ENCODE measurements at regions not wholly inside any gene's neighbourhood (a gene's known extent, or its start where the extent isn't known, plus 50 kb on each side); places are given as distances from the start of the nearest gene placed in this dataset.
"Not testable (repeated sequence)": the region's sequence is repeated elsewhere in the genome, so short reads cannot be mapped to it uniquely, and the experiment has no call there.

GRCh38 chr1:73467731-73468130 lies 730.2 kb downstream of the LRRIQ3 start:
- in situ Hi-C loops (cut with HindIII; ENCODE audit: low pct_unique_long_range_greater_than_20kb, low sequenced_read_pairs) = no loop called here
- no peak for DNase-seq (ENCODE audit: low read depth, low spot score)

DNA sequence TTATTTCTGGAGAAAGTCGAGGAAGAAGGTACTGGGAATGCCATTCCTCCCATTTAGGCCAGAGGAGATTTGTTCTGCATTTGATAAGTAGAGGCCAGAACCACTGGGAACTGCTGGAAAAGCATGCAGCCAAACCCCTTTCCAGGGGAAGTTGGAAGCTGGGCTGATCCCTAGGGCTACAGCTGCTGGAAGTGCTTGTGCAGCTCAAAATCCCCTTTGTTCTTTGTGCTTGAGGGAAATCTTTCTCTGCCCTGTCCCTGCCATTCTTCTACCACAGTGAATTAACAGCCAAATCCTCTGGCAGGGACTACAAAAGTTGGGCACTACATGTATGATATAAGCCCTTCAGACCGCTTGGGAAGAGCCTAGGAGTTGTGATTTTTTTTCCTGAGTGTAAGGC lies 734.1 kb downstream of the LRRIQ3 start:
- in situ Hi-C loops (cut with HindIII; ENCODE audit: low pct_unique_long_range_greater_than_20kb, low sequenced_read_pairs) = no loop called here
- DNase-seq (ENCODE audit: low read depth, low spot score) = peak; percentile 43

DNA sequence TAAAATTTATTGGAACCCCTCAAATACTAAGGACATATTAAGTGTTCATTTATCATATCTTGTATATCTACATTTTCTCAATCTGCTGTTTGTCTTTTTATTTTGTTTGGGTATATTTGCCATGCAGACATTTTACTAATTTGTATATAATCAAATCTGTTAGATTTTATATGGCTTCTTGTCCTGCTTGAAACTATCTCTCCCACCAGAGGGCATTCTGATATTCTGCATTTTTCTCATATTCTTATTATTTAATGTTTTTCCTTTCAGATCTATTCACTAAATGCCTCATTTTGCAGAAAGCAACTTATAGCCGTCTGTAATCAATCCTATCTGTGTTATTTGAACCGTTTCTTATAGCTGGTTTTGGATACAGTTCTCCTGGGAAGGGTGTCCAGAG lies 745.5 kb downstream of the LRRIQ3 start:
- in situ Hi-C loops (cut with HindIII; ENCODE audit: low pct_unique_long_range_greater_than_20kb, low sequenced_read_pairs) = no loop called here
- peak; percentile 8 for DNase-seq (ENCODE audit: low read depth, low spot score)

DNA sequence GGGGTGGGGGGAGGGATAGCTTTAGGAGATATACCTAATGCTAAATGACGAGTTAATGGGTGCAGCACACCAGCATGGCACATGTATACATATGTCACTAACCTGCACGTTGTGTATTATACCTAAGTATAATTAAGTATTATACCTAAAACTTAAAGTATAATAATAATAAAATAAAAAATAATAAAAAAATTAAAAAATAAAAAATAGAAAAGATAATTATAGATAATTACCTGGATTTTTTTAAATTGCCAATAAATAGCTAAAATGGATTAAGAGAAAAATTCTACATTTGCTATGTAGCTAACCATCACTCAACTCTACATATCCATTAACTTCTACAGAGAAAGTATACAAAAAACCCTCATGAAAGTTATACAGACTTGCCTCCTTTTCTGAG lies 747.3 kb downstream of the LRRIQ3 start:
- in situ Hi-C loops (cut with HindIII; ENCODE audit: low pct_unique_long_range_greater_than_20kb, low sequenced_read_pairs); DNase-seq (ENCODE audit: low read depth, low spot score): not testable (repeated sequence)

DNA sequence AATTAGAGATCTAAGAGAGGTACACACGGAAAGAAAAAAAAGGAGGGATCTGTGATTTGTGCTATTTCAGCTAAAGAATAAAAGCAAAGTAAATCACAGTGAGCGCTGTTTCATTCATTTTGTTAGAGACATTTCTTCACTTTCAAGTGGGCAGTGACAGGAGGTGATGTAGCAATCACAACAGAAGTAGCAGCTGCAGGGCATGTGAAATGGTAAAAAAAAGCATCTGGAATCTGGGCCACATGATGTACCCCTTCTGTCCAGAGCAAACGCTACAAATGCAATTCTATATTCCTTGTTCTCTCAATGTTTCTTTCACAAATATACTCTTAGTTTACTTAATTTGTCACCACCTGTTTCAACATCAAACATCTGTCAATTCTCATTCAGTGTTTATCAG lies 786.5 kb downstream of the LRRIQ3 start:
- DNase-seq (ENCODE audit: low read depth, low spot score) = no peak
- in situ Hi-C loops (cut with HindIII; ENCODE audit: low pct_unique_long_range_greater_than_20kb, low sequenced_read_pairs) = no loop called here

- DNase-seq (ENCODE audit: low read depth, low spot score) = peak; percentile 59
- in situ Hi-C loops (cut with HindIII; ENCODE audit: low pct_unique_long_range_greater_than_20kb, low sequenced_read_pairs) = no loop called here
Measured at GRCh38 chr1:73401666-73402065, 796.3 kb downstream of the LRRIQ3 start.

DNA sequence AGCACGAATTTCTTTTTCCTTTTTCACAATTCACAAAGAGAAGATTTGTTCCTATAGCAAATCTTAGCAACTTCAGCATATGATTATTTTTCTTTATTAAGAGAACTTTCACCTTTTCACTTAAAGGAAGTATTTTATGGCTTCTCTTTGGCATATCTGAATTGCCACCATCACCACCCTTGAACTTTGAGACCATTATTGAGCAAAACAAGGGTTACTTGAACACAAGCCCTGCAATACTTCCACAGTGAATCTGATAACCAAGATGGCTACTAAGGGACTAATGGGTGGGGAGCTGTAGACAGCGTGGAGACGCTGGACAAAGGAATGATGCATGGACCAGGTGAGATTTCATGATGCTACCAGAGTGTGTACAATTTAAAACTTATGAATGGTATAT lies 815.0 kb downstream of the LRRIQ3 start:
- in situ Hi-C loops (cut with HindIII; ENCODE audit: low pct_unique_long_range_greater_than_20kb, low sequenced_read_pairs) = no loop called here
- no peak for DNase-seq (ENCODE audit: low read depth, low spot score)

DNA sequence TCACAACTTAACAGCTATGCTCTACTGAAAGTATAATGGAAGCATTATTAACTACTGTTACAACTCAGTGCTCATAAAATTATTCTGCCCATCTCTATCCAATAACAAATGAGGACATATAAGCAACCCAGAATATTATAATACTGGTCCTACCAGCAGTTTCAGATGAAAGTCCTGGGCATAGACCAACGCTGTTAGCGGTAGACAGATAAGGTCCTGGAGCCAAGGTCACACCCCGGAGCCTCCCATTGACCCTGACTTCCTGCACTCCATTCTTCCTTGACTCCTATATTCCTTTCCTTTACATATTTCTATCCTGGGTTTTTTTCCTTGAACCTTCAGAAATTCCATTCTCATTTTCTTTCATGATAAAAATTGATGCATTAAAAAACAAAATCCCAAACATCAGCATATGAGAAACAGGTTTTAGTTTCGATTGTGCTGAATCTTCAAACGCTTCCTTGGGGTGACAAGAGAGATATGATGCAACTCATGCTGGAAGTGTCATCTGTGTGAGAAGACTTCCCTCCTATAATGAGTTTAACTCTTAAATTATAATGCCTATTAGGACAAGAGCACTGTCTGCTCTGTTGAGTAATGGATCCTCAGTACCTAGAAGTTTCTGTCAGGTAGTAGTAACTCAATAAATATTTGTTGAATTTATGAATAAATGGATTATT lies 831.1 kb downstream of the LRRIQ3 start:
- in situ Hi-C loops (cut with HindIII; ENCODE audit: low pct_unique_long_range_greater_than_20kb, low sequenced_read_pairs) = no loop called here

DNA sequence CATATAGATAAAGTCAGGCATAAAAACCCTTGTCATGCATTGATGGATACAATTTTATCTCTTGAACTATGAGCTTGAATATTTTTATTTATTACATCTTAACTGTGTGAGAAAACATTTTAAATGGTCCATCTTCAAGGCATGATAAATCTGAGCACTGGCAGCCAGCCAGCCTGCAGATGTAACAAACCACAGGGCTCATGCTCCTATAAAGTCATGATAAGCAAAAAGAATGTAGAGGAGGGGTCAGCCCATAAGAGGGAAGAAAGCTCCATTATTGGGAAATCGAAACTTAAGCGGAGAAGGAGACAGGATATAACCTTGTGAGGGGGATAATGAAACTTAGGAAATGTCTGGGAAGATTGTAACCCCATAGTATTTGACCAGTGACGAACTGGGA lies 839.0 kb downstream of the LRRIQ3 start:
- in situ Hi-C loops (cut with HindIII; ENCODE audit: low pct_unique_long_range_greater_than_20kb, low sequenced_read_pairs) = no loop called here
- no peak for DNase-seq (ENCODE audit: low read depth, low spot score)

More for the DNA sequence above, 831.1 kb downstream of the LRRIQ3 start:
- DNase-seq (ENCODE audit: low read depth, low spot score) = no peak

DNA sequence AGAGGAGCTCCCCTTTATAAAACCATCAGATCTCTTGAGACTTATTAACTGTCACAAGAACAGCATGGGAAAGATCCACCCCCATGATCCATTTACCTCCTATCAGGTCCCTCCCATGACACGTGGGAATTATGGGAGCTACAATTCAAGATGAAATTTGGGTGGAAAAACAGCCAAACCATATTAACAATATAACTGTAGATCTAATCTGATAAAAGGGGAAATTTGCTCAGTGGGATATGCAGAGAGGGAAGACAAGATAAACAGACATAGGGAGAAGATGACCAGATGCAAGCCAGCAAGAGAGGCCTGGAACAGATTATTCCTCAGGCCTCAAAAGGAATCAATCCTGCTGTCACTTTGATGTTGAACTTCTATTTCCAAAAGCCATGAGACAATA lies 841.5 kb downstream of the LRRIQ3 start:
- in situ Hi-C loops (cut with HindIII; ENCODE audit: low pct_unique_long_range_greater_than_20kb, low sequenced_read_pairs) = no loop called here
- DNase-seq (ENCODE audit: low read depth, low spot score) = no peak

DNA sequence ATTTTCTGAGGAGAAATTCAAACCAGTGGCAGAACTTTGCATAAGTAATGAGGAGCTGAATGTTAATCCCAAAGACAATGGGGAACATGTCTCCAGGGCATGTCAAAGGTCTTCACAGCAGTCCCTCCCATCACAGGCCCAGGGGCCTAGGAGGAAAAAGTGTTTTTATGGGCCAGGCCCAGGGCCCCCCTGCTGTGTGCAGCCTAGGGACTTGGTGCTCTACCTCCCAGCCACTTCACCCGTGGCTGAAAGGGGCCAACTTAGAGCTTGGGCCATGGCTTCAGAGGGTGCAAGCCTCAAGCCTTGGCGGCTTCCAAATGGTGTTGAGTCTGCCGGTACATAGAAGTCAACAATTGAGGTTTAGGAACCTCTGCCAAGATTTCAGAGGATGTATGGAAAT lies 854.0 kb downstream of the LRRIQ3 start:
- DNase-seq (ENCODE audit: low read depth, low spot score) = no peak
- in situ Hi-C loops (cut with HindIII; ENCODE audit: low pct_unique_long_range_greater_than_20kb, low sequenced_read_pairs) = no loop called here

- in situ Hi-C loops (cut with HindIII; ENCODE audit: low pct_unique_long_range_greater_than_20kb, low sequenced_read_pairs) = no loop called here
- DNase-seq (ENCODE audit: low read depth, low spot score) = no peak
Measured at GRCh38 chr1:73333847-73334503, 864.0 kb downstream of the LRRIQ3 start.

GRCh38 chr1:73331726-73332125 lies 866.2 kb downstream of the LRRIQ3 start:
- in situ Hi-C loops (cut with HindIII; ENCODE audit: low pct_unique_long_range_greater_than_20kb, low sequenced_read_pairs) = no loop called here
- no peak for DNase-seq (ENCODE audit: low read depth, low spot score)

DNA sequence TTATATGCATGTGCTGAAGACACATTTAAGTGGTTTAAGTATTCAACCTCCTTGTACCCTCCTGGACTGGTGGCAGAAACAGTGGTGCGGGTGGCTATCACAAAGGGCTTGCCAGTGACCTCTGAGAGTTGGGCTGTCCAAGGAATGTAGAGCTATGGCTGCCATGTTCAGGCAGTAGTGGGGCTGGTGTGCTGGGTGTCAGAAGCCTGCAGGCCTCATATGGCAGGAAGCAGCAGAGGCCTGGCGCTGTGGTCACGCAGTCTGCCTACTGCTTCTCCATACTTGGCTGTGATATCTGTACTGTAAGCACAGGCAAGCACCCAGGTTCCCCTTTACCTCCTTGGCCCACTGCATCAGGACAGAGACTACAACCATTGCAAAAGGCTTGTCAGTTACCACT lies 870.0 kb downstream of the LRRIQ3 start:
- no peak for DNase-seq (ENCODE audit: low read depth, low spot score)
- in situ Hi-C loops (cut with HindIII; ENCODE audit: low pct_unique_long_range_greater_than_20kb, low sequenced_read_pairs) = no loop called here

DNA sequence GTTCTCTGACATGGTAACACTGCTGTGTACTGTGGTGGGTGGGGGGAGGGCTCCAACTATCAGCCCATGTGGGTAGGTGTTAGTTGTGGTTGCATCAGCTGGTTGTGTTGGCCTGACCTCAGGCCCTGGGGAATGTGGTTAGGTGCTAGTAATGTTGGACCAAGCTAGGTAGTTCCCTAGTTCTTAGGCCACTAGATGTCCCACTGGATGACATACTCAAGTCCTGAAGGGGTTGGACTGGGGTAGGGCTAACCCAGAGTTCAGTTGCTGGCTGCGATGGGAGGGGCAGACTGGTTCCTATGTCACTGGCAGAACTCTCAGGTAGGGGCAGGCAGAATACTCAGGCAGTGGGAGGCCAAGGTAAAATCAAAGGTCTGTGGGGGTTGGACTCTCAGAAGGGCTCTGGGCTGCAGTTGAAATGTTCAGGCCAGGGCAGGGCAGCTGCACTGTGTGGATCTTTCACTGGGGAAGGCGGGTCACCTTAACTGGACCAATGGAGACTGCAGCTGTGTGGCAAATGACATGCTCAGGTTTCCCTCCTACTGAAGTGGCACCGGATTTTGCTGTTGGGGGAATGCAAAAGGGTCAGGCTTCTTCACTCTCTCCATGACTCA lies 870.7 kb downstream of the LRRIQ3 start:
- in situ Hi-C loops (cut with HindIII; ENCODE audit: low pct_unique_long_range_greater_than_20kb, low sequenced_read_pairs) = no loop called here
- DNase-seq (ENCODE audit: low read depth, low spot score) = no peak

DNA sequence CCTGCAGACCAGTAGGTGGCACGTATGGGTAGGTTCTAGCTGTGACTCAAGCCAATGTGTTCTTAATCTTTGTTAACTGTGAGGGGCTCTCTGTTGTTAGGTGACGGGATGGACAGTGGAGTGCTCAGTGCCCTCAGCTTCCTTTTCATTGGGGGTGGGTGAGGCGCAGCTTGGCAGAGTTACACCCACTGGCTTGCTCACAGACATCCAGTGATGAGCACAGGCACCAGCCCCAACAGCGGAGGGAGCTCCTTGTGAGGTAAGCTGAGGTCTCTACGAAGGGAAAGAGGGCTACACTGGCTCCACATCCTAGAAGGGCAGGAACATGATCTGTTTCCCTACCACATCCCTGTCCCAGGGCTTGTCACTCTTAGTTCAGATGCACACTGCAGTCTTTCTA lies 871.3 kb downstream of the LRRIQ3 start:
- in situ Hi-C loops (cut with HindIII; ENCODE audit: low pct_unique_long_range_greater_than_20kb, low sequenced_read_pairs) = no loop called here
- DNase-seq (ENCODE audit: low read depth, low spot score) = no peak

- DNase-seq (ENCODE audit: low read depth, low spot score) = no peak
- in situ Hi-C loops (cut with HindIII; ENCODE audit: low pct_unique_long_range_greater_than_20kb, low sequenced_read_pairs) = no loop called here
Measured at GRCh38 chr1:73310797-73311381, 887.1 kb downstream of the LRRIQ3 start.

- in situ Hi-C loops (cut with HindIII; ENCODE audit: low pct_unique_long_range_greater_than_20kb, low sequenced_read_pairs) = no loop called here
- DNase-seq (ENCODE audit: low read depth, low spot score) = no peak
Measured at GRCh38 chr1:73306899-73307555, 890.9 kb downstream of the LRRIQ3 start.
